GM21619 (cell line): ENCODE measurements at regions not wholly inside any gene's neighbourhood (a gene's known extent, or its start where the extent isn't known, plus 50 kb on each side); places are given as distances from the start of the nearest gene placed in this dataset.
"Not testable (repeated sequence)": the region's sequence is repeated elsewhere in the genome, so short reads cannot be mapped to it uniquely, and the experiment has no call there.

ENCODE experiments used
- ATAC-seq: cut with Tn5 transposase; IDR thresholded peaks from one replicate; pipeline ENCODE4 v1.9.1; 2021; ENCODE audit not compliant: unreplicated experiment

DNA sequence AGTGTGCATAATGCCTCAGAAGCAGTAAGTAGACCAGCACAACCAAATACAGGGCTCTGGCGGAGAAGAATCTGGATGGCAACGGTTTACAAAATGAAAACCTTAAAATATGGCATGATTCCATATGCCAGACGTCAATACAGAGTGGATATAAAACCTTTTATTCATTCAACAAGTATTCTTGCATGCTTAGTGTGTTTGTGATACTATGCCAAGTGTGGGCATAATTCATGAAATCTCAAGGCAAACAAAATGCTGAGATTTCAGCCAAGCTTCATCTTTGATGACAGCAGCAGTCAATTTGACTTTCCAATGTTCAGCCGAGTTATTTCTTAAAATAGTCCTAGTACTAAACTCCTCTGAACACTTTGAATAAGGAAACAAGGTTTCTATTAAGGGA, 119.4 kb downstream of the CD24 start:
- ATAC-seq: no peak

DNA sequence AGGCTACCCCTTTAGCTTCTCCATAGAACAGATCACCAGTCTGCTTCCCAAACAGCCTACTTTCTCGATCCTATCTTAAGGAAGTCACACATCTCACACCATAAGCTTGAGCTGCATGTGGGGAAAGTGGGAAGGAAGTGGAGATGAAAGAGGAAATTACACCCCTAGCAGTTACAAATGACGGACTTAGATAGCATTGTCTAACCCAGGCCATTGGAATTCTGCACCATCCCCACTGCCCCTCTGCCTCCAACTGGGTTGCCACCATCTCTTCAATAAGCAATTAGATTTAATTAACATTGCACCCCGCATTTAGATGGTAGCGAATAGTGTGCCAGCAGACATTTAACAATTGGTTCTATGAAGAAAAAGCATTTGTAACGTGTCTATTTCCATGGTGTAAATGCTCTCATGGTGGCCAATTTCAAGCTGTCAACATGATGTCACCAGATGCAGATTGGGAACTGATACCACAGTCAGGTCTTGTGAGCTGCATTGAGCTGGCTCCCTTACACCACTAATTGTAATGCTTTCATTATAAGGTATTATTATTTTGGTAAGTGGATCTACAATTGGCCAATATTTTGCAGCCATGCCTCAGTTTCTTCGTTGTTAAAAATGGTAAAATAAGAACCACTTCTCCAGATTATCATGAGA, 124.7 kb downstream of the CD24 start:
- no peak for ATAC-seq

DNA sequence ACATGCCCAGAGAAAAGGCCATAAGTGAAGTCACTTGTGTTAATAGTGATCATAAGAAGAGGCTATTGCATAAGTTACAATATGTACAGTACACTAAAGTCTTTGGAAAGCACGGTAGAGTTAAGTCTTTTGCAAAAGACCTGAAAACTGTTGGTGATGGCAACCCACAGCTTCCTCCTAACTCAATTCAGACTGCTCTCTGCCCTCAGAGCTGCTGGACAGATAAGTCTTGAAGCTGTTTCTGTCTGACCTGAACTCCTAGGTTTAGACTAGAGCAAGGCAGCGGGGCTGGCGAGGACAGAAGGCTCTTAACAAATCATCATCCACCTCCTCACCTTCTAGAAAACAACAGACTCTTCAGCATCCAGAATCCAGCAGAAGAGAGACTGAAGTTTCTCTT, 125.4 kb downstream of the CD24 start:
- ATAC-seq: no peak

DNA sequence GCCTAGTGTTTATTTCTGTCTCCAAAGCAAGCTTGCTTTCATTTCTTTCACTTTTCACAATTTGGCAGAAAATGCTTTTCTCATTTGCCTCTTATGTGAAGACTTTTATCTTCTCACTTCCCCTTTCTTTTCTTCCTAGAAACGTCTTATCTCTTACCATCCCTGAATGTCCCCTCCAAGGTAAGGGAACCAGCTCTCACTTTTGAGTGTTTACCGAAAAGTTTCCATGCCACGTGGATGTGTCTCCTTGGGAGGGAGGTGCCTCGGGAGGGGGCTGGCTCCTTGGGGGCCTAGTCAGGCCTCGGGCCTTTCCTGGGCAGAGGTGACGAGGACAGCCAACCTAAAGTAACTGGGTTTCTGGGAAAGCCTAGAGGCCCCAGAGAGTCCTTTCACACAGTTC, 127.4 kb downstream of the CD24 start:
- no peak for ATAC-seq

DNA sequence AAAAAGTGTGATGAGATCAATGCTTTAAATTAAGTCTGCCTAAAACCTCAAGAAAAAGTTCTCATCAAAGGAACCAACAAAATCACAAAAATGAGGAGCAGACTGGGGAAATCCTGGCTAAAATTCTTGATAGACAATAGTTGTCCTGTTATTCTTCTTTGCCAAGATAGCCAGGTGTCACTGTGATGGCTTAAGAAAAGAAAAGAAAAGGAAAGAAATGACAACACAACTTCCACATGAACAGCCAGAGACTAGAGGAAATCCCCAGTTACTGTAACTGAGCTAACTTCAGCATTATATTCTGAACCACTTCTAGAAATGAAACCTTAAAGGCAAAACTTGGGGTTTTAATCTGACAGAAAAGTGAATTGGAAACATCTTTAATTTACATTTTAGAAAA, 129.6 kb downstream of the CD24 start:
- ATAC-seq: peak; percentile 83

DNA sequence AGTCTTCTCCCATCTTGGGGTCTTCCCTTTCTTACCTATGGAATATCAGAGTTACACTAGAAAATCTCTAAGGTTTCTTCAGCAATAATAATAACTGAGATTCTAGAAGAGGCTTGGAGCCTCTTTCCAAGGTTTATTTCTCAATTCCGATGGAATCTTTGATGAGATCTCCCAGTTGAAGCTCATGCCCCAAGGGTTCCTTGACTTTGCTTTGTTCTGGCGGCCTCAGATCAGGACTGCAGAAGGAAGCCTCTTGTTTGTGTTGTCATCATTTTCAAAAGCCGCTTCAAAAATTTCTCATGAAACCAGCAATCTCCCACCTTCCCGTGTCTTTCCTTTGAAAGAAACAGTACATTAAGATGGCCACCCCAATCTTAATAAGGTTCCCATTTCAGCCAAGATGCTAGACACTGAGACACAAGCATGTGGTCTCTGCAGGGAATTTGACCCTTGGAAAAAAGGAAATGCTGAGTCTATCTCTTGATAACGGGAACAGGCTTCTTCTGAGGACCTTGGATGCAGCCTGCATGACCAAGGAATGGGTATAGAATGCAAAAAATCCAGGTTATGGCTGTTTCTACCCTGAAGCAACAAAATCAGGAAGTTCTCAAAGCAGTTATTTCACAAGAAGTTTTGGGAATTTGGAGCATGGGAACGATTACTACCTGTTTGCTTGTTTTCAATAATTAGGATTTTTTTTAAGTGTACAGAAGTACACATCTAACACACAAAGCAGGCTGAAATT, 141.6 kb downstream of the CD24 start:
- no peak for ATAC-seq

DNA sequence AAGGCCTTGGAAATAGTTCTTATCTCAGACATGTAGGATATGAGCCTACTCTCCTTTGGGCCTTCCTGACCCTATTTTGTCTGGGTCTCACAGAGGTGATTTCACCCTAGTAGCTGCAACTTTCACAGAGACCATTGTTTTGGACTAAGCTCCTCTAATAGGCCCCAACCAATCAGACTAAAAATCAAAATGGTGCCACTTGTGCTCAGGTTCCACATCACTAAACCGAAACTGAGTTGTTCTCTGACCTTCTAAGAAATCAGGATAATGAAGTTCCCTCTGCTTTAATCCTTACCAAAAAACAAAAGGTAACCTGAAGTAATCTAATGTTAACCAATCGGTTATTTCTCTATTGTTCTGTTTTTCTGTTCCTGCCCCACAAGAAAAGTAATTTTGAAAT, 143.6 kb downstream of the CD24 start:
- no peak for ATAC-seq

DNA sequence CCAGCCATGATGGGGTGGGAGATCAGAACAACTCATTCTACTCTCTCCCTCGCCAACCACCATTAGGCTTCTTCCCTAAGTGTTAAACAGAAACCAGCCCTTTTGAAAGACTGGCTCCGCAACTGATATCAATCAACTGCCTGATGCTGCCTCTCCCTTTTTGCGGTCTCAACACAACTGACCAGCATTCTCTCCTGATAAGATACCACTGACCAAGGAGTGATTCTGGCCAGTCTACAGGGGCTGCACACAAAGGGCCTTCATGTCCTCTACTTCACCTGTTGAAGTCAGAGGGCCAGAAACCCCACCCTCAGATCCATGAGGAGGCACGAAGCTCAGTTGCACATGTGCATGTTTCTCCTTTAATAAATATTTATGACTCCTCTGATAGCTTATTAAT, 145.1 kb downstream of the CD24 start:
- ATAC-seq: no peak

DNA sequence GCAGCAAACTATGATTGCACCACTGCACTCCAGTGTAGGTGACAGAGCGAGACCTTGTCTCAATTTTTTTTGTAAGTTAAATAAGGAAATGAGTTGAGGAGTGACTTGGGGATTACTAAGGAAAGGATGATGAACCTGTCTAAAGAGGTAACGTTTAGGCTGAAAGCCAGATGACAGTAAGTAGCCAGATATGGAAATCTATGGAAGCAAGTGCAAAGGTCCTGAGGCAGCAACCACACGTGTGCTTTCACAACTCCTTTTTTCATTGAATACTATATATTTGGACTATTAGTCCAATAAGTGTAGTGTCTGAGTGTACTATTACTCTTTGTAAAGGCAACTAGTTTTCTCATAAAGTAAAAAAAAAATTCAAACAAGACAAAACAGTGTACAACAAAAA, 147.4 kb downstream of the CD24 start:
- no peak for ATAC-seq

DNA sequence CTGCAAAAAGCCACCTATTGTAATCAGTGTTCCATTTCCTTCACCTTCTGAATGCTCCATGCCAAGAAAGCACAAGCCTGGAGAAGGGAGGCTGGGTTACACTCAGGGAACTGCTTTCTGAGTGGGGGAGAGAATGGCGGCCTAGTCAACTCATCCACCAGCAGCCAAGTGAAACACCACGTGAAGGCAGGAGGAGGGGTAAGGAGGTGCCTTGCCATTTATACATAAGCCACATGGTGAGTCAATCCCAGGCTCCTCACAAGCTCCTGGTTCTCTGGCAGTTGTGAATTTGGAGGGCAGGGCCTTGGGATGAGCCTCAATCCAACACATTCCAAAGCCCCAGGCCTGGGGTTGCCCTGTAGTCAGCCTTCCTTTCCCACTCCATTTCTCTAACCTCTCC, 149.4 kb downstream of the CD24 start:
- ATAC-seq: no peak

DNA sequence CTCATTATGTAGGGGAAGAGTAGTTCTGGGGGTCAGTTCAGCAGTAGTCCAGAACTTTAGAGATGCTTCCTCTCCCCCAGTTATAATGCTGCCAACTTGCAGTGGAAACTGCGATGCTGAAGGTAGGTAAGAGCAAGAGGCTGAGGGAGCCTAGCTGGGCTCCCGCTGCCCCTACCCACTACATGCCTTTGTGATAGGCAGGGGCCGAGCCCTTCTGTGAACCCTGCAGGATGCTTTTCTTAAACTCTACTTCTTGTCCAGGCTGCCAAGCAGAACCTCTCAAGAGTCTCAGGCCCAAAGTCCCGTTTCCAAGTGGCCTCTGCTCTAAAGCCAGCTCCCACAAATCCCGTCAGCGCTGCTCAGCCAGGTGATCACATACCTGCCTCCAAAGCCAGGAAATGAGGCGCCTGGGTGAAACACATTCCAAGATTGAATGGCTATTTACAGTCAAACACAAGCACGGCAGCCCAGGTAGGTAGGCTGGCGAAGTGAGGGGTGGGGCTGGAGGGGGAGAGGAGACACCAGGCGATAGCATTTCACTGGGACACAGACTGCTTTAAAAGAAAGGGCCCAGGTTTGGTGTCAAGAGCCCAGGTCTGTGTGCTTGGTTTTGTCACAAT, 150.7 kb downstream of the CD24 start:
- ATAC-seq: no peak

DNA sequence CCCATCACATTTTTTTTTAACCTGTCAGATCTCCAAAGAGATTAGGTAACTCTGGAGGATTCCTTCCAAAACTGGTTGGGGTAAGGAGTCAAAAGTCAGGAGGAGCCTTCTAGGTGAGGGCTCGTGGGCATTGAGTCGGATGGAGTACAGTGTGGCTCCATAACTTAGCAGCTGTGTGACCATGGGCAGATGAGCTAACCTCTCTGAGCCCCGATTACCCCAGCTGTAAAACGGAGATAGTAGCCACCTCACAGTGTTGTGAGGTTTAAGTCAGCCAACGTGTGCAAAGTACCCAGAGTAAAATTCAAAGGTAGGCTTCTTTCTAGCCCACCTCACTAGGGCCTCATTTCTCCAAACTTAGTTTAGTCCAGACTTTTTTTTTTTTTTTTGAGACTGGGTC, 151.5 kb downstream of the CD24 start:
- ATAC-seq: no peak

DNA sequence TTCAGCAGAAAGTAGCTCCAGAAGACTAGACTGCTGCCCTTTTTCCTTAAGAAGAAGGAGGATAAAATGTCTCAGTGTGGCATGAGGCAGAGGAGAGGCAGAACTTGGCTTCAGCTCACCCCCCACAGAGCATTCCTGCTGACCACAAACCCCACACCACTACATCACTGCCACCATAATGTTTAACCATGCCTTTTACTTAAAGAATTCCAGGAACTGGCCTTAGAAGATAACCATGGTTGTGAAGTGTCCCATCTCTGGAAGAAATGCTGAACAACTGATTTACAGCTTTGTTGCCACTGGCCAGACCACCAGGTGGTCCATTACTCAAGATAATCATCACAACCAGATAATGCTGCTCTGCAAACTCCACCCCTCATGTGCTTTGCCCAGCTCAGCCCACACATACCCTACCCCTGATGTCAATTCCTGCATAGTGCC, 154.1 kb downstream of the CD24 start:
- no peak for ATAC-seq

DNA sequence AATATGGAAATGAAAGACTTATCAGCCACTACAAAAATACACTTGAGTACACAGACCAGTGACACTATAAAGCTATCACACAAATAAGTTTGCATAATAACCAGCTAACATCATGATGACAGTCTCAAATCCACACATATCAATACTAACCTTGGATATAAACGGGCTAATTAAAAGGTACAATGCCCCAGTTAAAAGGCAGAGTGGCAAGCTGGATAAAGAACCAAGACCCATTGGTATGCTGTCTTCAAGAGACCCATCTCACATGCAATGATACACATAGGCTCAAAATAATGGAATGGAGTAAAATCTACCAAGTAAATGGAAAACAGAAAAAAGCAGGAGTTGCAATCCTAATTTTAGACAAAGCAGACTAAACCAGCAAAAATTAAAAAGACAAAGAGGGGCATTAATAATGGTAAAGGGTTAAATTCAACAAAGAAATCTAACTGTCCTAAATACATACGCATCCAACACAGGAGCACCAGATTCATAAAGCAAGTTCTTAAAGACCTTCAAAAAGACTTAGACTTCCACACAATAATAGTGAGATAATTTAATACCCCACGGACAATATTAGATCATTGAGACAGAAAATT, 163.3 kb downstream of the CD24 start:
- no peak for ATAC-seq

DNA sequence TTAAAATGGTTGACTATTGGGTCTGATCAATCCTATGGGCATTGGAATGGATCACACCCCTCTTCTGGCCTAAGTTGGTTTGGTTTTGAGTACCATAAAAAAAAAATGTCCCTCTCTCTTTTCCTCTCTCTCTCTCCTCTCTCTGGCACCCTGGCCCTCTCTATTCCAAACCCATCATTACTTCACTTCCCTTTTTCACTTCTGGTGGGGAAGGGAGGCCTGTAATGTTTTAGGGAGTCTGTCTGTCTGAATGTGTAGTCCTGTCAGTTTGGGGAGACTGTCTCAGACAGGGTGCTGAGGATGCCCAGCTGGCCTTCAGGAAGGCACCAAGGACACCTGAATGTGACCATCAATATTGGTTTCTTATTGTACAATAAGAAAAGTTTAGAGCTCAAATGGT, 165.8 kb downstream of the CD24 start:
- ATAC-seq: no peak

DNA sequence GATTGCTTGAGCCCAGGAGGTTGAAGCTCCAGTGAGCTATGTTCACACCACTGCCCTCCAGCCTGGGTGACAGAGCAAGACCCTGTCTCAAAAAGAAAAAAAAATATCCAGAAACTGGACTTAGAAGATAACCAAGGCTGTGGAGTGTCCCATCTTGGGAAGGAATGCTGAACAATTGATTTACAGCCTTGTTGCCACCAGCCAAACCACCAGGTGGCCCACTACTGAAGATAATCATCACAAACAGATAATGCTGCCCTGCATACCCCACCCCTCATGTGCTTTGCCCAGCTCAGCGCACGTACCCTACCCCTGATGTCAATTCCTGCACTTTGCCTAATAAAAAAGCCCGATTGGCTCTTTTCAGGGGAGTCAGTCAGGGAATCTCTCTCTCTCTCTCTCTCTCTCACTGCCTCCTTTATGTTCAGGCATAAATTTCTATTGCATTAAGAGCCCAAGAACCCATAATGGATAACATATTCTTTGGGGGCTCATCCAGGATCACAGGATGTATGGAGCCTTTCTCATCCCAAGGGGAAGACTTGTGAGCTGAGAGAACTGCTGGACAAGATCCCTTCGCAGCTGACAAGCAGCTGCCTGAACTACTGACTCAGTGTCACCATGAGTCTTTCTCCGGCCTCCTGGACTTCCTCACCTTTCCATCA, 166.4 kb downstream of the CD24 start:
- no peak for ATAC-seq

DNA sequence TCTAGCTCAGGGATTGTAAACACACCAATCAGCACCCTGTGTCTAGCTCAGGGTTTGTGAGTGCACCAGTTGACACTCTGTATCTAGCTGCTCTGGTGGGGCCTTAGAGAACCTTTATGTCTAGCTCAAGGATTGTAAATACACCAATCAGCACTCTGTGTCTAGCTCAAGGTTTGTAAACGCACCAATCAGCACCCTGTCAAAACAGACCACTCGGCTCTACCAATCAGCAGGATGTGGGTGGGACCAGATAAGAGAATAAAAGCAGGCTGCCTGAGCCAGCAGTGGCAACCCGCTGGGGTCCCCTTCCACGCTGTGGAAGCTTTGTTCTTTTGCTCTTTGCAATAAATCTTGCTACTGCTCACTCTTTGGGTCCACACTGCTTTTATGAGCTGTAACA, 168.3 kb downstream of the CD24 start:
- ATAC-seq: not testable (repeated sequence)

DNA sequence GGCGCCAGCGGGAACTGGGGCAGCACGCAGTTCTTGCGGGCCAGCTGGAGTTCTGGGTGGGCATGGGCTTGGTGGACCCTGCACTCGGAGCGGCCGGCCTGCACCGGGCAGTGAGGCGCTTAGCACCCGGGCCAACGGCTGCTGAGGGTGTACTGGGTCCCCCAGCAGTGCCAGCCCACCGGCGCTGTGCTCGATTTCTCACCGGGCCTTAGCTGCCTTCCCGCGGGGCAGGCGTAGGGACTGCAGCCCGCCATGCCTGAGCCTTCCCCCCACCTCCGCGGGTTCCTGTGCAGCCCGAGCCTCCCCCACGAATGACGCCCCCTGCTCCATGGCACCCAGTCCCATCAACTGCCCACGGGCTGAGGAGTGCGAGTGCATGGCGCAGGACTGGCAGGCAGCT, 168.8 kb downstream of the CD24 start:
- ATAC-seq: no peak

DNA sequence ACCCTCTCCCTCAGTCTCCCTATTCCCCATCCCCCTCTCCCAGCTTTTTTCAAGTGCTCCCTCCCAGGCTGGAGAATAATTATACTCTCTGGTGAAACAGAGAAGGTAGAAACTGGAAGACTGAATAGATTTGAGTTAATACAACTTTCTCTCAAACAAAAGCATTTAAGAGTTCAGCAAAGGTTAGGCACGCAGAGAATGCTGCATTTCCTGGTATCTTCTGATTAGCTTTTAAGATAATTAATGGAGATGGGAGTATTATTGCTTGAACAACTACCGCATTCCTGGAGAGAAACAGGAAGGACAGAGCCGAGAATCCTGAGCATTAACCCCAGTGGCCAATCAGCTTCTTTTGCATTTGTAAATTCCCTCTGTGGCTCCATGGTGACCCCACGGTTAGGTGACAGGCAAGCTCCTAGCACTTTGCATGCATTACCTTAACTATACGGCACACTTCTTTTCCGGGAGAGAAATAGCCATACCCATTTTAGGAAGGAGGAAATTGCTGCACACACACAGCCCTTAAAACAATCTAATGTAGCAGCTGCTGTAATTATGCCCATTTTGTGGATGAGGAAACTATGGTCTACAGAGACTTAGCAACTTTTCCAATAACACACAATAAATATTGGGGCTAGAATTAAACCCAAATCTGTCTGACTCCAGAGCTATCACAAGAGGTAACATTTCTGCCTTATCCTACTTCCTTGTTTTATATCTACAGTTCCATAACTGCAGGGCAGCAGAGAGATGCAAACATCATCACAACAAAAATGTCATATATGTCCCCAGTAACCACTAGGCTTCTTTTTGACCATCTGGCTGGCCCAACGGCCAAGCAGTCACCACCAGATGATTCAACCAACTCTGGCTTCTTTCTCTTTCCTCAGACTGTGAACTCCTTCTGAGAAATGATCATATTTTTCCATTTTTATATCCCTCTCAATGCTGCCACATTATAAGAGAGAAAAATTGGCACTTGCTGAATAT, 169.9 kb downstream of the CD24 start:
- no peak for ATAC-seq

DNA sequence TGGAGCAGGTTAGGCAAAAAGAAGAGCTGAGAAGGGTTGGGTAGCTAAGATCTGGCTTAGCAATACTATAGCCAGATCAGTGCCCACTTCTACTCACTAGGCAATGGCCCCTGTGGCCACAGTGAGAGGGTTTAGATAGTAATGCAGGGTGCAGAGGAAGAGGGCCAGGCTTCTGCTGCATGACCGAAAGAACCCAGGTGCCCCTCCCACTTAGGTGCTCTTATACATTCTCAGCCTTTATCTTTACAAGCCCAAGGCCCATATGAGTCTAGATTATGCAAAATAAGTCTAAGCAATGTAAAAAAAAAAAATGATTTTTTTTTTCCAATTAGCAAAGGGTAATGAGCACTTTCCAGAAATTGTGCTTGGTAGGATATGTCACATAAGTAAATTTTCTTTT, 171.3 kb downstream of the CD24 start:
- ATAC-seq: no peak
